WTC11 (cell line): ENCODE measurements at regions not wholly inside any gene's neighbourhood (a gene's known extent, or its start where the extent isn't known, plus 50 kb on each side); places are given as distances from the start of the nearest gene placed in this dataset.

ENCODE experiments used
- ATAC-seq: fragments of 200-7000 bp; cut with Tn5 transposase; 2 replicates; pipeline ENCODE4 v1.10.0; 2021; ENCODE audit warnings: mild to moderate bottlenecking, moderate library complexity
- CTCF ChIA-PET: fragments of 300-600 bp; sonication (Branson Sonifier 250); formaldehyde crosslinking; loops from one replicate; lab custom pipeline; 2021; ENCODE audit warnings: antibody characterized with exemption; lab: Charles Lee
- POLR2A ChIA-PET: fragments of 350-600 bp; sonication (Branson Sonifier 250); formaldehyde crosslinking; loops from one replicate; lab custom pipeline; 2021; ENCODE audit warnings: antibody characterized with exemption; lab: Charles Lee
- DNase-seq: peaks from one replicate; pipeline ENCODE4 v3.0.0; 2021; ENCODE audit warnings: low spot score
- H3K27ac Mint-ChIP-seq: 2 replicates; pipeline ENCODE4 v1.8.0; 2021; ENCODE audit warnings: mixed read lengths
- H3K27me3 Mint-ChIP-seq: 2 replicates; pipeline ENCODE4 v1.8.0; 2021; ENCODE audit warnings: low read depth, mild to moderate bottlenecking, moderate library complexity, mixed read lengths
- H3K36me3 Mint-ChIP-seq: 2 replicates; pipeline ENCODE4 v1.8.0; 2021; ENCODE audit warnings: mixed read lengths
- H3K4me1 Mint-ChIP-seq: 2 replicates; pipeline ENCODE4 v1.8.0; 2022; ENCODE audit warnings: mixed read lengths
- H3K4me3 Mint-ChIP-seq: 2 replicates; pipeline ENCODE4 v1.8.0; 2021; ENCODE audit warnings: mild to moderate bottlenecking, moderate library complexity, mixed read lengths
- H3K9me3 Mint-ChIP-seq: 2 replicates; pipeline ENCODE4 v1.8.0; 2021; ENCODE audit warnings: mixed read lengths
- CREM ChIP-seq: sonication (generic); formaldehyde crosslinking; IDR thresholded peaks from 2 replicates; pipeline ENCODE4 v1.8.1; 2022; ENCODE audit warnings: mild to moderate bottlenecking, missing genetic modification reagents, moderate library complexity
- CTCF ChIP-seq: fragments of 200-600 bp; IDR thresholded peaks from 2 replicates; pipeline ENCODE4 v1.8.0; 2022; ENCODE audit warnings: antibody characterized with exemption
- E2F1 ChIP-seq: sonication (generic); formaldehyde crosslinking; IDR thresholded peaks from 2 replicates; pipeline ENCODE4 v1.8.0; 2022; ENCODE audit warnings: mild to moderate bottlenecking, missing genetic modification reagents
- EMX1 ChIP-seq: fragments of 250-450 bp; sonication (Bioruptor Pico); IDR thresholded peaks from 2 replicates; pipeline ENCODE4 v1.8.0; 2021; ENCODE audit warnings: mild to moderate bottlenecking
- ESRRA ChIP-seq: sonication (generic); formaldehyde crosslinking; IDR thresholded peaks from 2 replicates; pipeline ENCODE4 v1.8.1; 2022; ENCODE audit warnings: mild to moderate bottlenecking, missing genetic modification reagents, borderline replicate concordance
- FOXP1 ChIP-seq: sonication (generic); formaldehyde crosslinking; IDR thresholded peaks from 2 replicates; pipeline ENCODE4 v1.8.0; 2022; ENCODE audit warnings: missing genetic modification reagents, mild to moderate bottlenecking, moderate library complexity, borderline replicate concordance
- GABPB1 ChIP-seq: sonication (generic); formaldehyde crosslinking; IDR thresholded peaks from 2 replicates; pipeline ENCODE4 v1.8.1; 2023; ENCODE audit warnings: mild to moderate bottlenecking, missing genetic modification reagents
- GTF2I ChIP-seq: fragments of 250-450 bp; sonication (Bioruptor Pico); conservative IDR thresholded peaks from 2 replicates; pipeline ENCODE4 v1.4.0; 2021; ENCODE audit warnings: mild to moderate bottlenecking
- JAZF1 ChIP-seq: fragments of 250-450 bp; sonication (Bioruptor Pico); IDR thresholded peaks from 2 replicates; pipeline ENCODE4 v1.9.0; 2021; ENCODE audit warnings: moderate library complexity, mild to moderate bottlenecking, inconsistent platforms
- MAX ChIP-seq: sonication (generic); formaldehyde crosslinking; IDR thresholded peaks from 2 replicates; pipeline ENCODE4 v1.8.0; 2022; ENCODE audit warnings: mild to moderate bottlenecking, missing genetic modification reagents
- MXD4 ChIP-seq: fragments of 250-450 bp; sonication (Bioruptor Pico); IDR thresholded peaks from 2 replicates; pipeline ENCODE4 v1.8.0; 2021; ENCODE audit warnings: mild to moderate bottlenecking, moderate library complexity, borderline replicate concordance
- NR1H2 ChIP-seq: sonication (generic); formaldehyde crosslinking; IDR thresholded peaks from 2 replicates; pipeline ENCODE4 v1.9.0; 2021; ENCODE audit warnings: mild to moderate bottlenecking, moderate library complexity, missing genetic modification reagents
- OVOL2 ChIP-seq: fragments of 250-450 bp; sonication (Bioruptor Pico); IDR thresholded peaks from 2 replicates; pipeline ENCODE4 v1.9.0; 2021; ENCODE audit warnings: mild to moderate bottlenecking, borderline replicate concordance
- PREB ChIP-seq: sonication (generic); formaldehyde crosslinking; IDR thresholded peaks from 2 replicates; pipeline ENCODE4 v1.8.1; 2022; ENCODE audit warnings: mild to moderate bottlenecking, missing genetic modification reagents, moderate library complexity, borderline replicate concordance
- PRRX2 ChIP-seq: fragments of 250-450 bp; sonication (Bioruptor Pico); IDR thresholded peaks from 2 replicates; pipeline ENCODE4 v1.8.0; 2021; ENCODE audit warnings: mild to moderate bottlenecking
- RELA ChIP-seq: sonication (generic); formaldehyde crosslinking; IDR thresholded peaks from 2 replicates; pipeline ENCODE4 v1.8.1; 2022; ENCODE audit warnings: missing genetic modification reagents, mild to moderate bottlenecking, borderline replicate concordance
- RORB ChIP-seq: fragments of 250-450 bp; sonication (Bioruptor Pico); IDR thresholded peaks from 2 replicates; pipeline ENCODE4 v1.9.0; 2021; ENCODE audit warnings: mild to moderate bottlenecking
- SP1 ChIP-seq: sonication (generic); formaldehyde crosslinking; conservative IDR thresholded peaks from 2 replicates; pipeline ENCODE4 v1.8.1; 2022; ENCODE audit warnings: missing genetic modification reagents
- TCF7 ChIP-seq: sonication (generic); formaldehyde crosslinking; IDR thresholded peaks from 2 replicates; pipeline ENCODE4 v1.8.0; 2022; ENCODE audit warnings: mild to moderate bottlenecking, low read depth, missing genetic modification reagents, moderate library complexity
- TEAD4 ChIP-seq: sonication (generic); formaldehyde crosslinking; IDR thresholded peaks from 2 replicates; pipeline ENCODE4 v1.8.0; 2022; ENCODE audit warnings: mild to moderate bottlenecking, missing genetic modification reagents
- TP53 ChIP-seq: sonication (generic); formaldehyde crosslinking; IDR thresholded peaks from 2 replicates; pipeline ENCODE4 v1.8.1; 2023; ENCODE audit warnings: mild to moderate bottlenecking, missing genetic modification reagents
- ZNF121 ChIP-seq: sonication (generic); formaldehyde crosslinking; IDR thresholded peaks from 2 replicates; pipeline ENCODE4 v1.8.0; 2023; ENCODE audit warnings: missing genetic modification reagents
- ZNF232 ChIP-seq: sonication (generic); formaldehyde crosslinking; IDR thresholded peaks from 2 replicates; pipeline ENCODE4 v1.8.0; 2022; ENCODE audit warnings: mild to moderate bottlenecking, missing genetic modification reagents
- ZNF396 ChIP-seq: fragments of 250-450 bp; sonication (Bioruptor Pico); IDR thresholded peaks from 2 replicates; pipeline ENCODE4 v1.8.0; 2021; ENCODE audit warnings: mild to moderate bottlenecking, moderate library complexity, borderline replicate concordance
- ZNF425 ChIP-seq: fragments of 250-450 bp; sonication (Bioruptor Pico); conservative IDR thresholded peaks from 2 replicates; pipeline ENCODE4 v1.9.0; 2021; ENCODE audit warnings: mild to moderate bottlenecking
- ZNF532 ChIP-seq: fragments of 250-450 bp; sonication (Bioruptor Pico); IDR thresholded peaks from 2 replicates; pipeline ENCODE4 v1.9.0; 2021; ENCODE audit warnings: mild to moderate bottlenecking, borderline replicate concordance

GRCh38 chr20:53809728-53810365 lies 216.2 kb upstream of the ZNF217 start:
- Mint-ChIP-seq H3K9me3 (no peaks in the 10 kb centered on the region), H3K4me1 (peaks cover 23% of the 10 kb centered on the region), H3K27me3 (no peaks in the 10 kb centered on the region), H3K36me3 (no peaks in the 10 kb centered on the region), H3K27ac (peak overlapping the region; percentile 38; the same call in 1 of the 2 replicates), H3K4me3 (no peak overlapping the region)
- POLR2A ChIA-PET, result interaction anchor here (0.6 to 1.0 kb wide), 3 partner anchors 17 to 86 kb away, joined by 3 to 4 read pairs (median 3); no protein-coding TSS in a partner anchor
- no peak for ATAC-seq
- CTCF ChIA-PET, result interaction anchor here (0.7 to 1.4 kb wide), 3 partner anchors 16 to 173 kb away, joined by 3 to 4 read pairs (median 4); no protein-coding TSS in a partner anchor
- TF ChIP-seq ESRRA (CRISPR knock-in tag) (no peak), PRRX2 (CRISPR knock-in tag) (no peak), FOXP1 (CRISPR knock-in tag) (no peak), E2F1 (CRISPR knock-in tag) (no peak), SP1 (no peak), TCF7 (CRISPR knock-in tag) (no peak), TP53 (CRISPR knock-in tag) (no peak), OVOL2 (CRISPR knock-in tag) (no peak), JAZF1 (no peak), EMX1 (CRISPR knock-in tag) (no peak), MAX (no peak), TEAD4 (CRISPR knock-in tag) (no peak), ZNF425 (CRISPR knock-in tag) (no peak), GTF2I (no peak), PREB (CRISPR knock-in tag) (no peak)
- DNase-seq, result no peak

GRCh38 chr20:53809217-53809616 lies 215.6 kb upstream of the ZNF217 start:
- Mint-ChIP-seq H3K9me3 (no peaks in the 10 kb centered on the region), H3K4me1 (peaks cover 23% of the 10 kb centered on the region), H3K27ac (peak overlapping the region; percentile 38; the same call in 1 of the 2 replicates), H3K27me3 (no peaks in the 10 kb centered on the region), H3K4me3 (no peak overlapping the region), H3K36me3 (no peaks in the 10 kb centered on the region)
- ChIA-PET CTCF (interaction anchor here (0.6 to 1.4 kb wide), 2 partner anchors 15 to 78 kb away, joined by 4 read pairs; no protein-coding TSS in a partner anchor), POLR2A (interaction anchor here (0.9 kb wide), 1 partner anchor 215 kb away, joined by 3 read pairs; the partner anchor contains the start of gene ZNF217)
- peak; percentile 55; the same call in 1 of the 2 replicates for ATAC-seq
- DNase-seq, result no peak
- TF ChIP-seq MXD4, result no peak
- no peak for TF ChIP-seq TEAD4 (CRISPR knock-in tag)
- no peak for TF ChIP-seq ZNF232
- TF ChIP-seq ZNF532 (CRISPR knock-in tag), result no peak
- TF ChIP-seq ZNF121 (CRISPR knock-in tag), result no peak
- no peak for TF ChIP-seq TCF7 (CRISPR knock-in tag)
- no peak for TF ChIP-seq NR1H2 (CRISPR knock-in tag)
- no peak for TF ChIP-seq ZNF396
- no peak for TF ChIP-seq CTCF
- no peak for TF ChIP-seq CREM (CRISPR knock-in tag)
- TF ChIP-seq GABPB1 (CRISPR knock-in tag), result no peak
- no peak for TF ChIP-seq RELA (CRISPR knock-in tag)
- no peak for TF ChIP-seq RORB (CRISPR knock-in tag)
